Cardiac muscle cell (in vitro differentiated cells and primary cell): ENCODE measurements at regions not wholly inside any gene's neighbourhood (a gene's known extent, or its start where the extent isn't known, plus 50 kb on each side); places are given as distances from the start of the nearest gene placed in this dataset.
"Not testable (repeated sequence)": the region's sequence is repeated elsewhere in the genome, so short reads cannot be mapped to it uniquely, and the experiment has no call there.

Source experiments
- DNase-seq, 2 donors: peaks; one replicate each; pipeline versions ENCODE4 v3.0.0 to v3.0.0-alpha.2; 2010 to 2017; ENCODE audit warnings: low read depth in 1 of 2, low spot score in 1 of 2
- H3K27ac ChIP-seq: fragments of 200-600 bp; sonication (generic); 2 replicates; pipeline ENCODE4 v1.5.1; 2016
- H3K27me3 ChIP-seq: fragments of 200-600 bp; sonication (generic); 2 replicates; pipeline ENCODE4 v1.6.0; 2016; ENCODE audit warnings: control low read depth
- H3K36me3 ChIP-seq: fragments of 200-600 bp; sonication (generic); 2 replicates; pipeline ENCODE4 v1.5.1; 2016; ENCODE audit warnings: control low read depth
- H3K4me1 ChIP-seq: fragments of 200-600 bp; sonication (generic); 2 replicates; pipeline ENCODE4 v1.8.1; 2017; ENCODE audit warnings: low read depth, mild to moderate bottlenecking, mixed run types
- H3K4me3 ChIP-seq: fragments of 200-600 bp; sonication (generic); 2 replicates; pipeline ENCODE4 v1.5.1; 2016; ENCODE audit warnings: mild to moderate bottlenecking
- H3K9me3 ChIP-seq: fragments of 200-600 bp; sonication (generic); 2 replicates; pipeline ENCODE4 v1.5.1; 2017; ENCODE audit warnings: low read depth, mild to moderate bottlenecking, control low read depth
- CTCF ChIP-seq: IDR thresholded peaks from 2 replicates; pipeline ENCODE4 v1.5.1; 2012; ENCODE audit warnings: low read depth, mild to moderate bottlenecking, low read length

GRCh38 chr6:80886475-80886874 lies 780.0 kb downstream of the BCKDHB start:
- no peak overlapping the region for H3K4me3 ChIP-seq
- no peaks in the 10 kb centered on the region for H3K9me3 ChIP-seq
- DNase-seq = no peak
- H3K4me1 ChIP-seq = no peaks in the 10 kb centered on the region
- no peaks in the 10 kb centered on the region for H3K36me3 ChIP-seq
- no peak overlapping the region for H3K27ac ChIP-seq
- H3K27me3 ChIP-seq = no peaks in the 10 kb centered on the region
- no peak for TF ChIP-seq CTCF

DNA sequence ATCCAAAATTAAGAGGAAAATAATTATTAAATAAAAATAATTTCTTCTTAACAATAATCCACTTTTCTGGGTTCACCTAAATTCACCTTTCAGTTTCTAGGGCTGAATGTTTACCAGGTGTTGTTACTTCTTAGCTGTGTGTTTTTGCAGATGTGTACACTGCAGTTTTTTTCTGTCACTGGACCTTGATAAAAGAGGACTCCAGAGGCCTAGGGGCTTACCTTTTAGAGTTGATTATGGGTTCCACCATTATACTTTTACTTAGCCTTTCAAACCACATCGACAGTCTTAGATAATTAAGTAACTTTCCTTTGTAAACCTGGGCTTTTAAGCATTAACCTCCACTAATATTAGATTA lies 766.5 kb downstream of the BCKDHB start:
- Histone ChIP-seq H3K27me3 (no peaks in the 10 kb centered on the region), H3K27ac (no peak overlapping the region), H3K4me1 (no peaks in the 10 kb centered on the region), H3K9me3 (no peaks in the 10 kb centered on the region), H3K36me3 (no peaks in the 10 kb centered on the region), H3K4me3 (no peak overlapping the region)
- no peak for DNase-seq
- TF ChIP-seq CTCF = no peak

GRCh38 chr6:80872199-80872950 lies 765.9 kb downstream of the BCKDHB start:
- Histone ChIP-seq H3K4me1 (no peaks in the 10 kb centered on the region), H3K9me3 (no peaks in the 10 kb centered on the region), H3K4me3 (no peak overlapping the region), H3K27me3 (no peaks in the 10 kb centered on the region), H3K27ac (no peak overlapping the region), H3K36me3 (no peaks in the 10 kb centered on the region)
- peak in 1 of 2 donors; percentile 25 for DNase-seq
- TF ChIP-seq CTCF = no peak

DNA sequence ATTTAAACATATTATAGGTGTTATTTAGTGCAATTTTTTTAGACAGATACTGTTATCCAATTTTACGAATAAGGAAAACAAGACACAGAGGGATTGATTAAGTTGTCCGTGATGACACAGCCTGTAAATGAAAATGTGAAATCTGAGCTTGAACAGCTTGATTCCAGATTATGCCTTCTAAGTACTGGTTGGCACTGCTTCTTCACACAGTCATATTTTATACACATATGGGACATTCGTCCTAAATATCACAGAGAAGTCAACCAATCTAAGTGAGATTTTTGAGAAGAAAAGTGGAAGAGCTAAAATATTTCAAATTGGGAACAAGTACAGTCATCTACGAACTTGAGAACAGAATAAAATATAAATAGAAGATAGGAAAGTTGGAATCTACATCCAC lies 756.3 kb downstream of the BCKDHB start:
- Histone ChIP-seq H3K4me3 (no peak overlapping the region), H3K27me3 (no peaks in the 10 kb centered on the region), H3K27ac (no peak overlapping the region), H3K4me1 (no peaks in the 10 kb centered on the region), H3K36me3 (no peaks in the 10 kb centered on the region), H3K9me3 (no peaks in the 10 kb centered on the region)
- no peak for DNase-seq
- TF ChIP-seq CTCF = no peak

DNA sequence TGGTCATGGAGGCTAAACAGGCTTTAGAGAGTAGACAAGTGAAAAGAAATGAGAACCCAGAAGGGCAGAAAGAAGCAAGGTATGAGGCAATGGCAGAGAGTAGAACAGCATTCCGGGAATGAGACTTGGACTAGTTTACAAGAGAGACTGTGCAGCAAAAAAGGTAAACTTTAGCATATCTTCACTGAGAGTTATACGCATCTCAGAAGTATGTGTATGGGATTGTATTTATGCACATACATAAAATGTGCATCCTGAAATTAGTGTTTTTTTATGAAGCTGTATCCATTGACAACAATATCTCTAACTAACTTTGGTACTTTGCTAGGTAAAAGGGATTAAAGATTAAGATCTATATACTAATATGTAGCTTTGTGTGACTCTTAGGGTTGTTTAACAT lies 753.6 kb downstream of the BCKDHB start:
- H3K27me3 ChIP-seq = no peaks in the 10 kb centered on the region
- no peak for DNase-seq
- no peak overlapping the region for H3K27ac ChIP-seq
- no peaks in the 10 kb centered on the region for H3K36me3 ChIP-seq
- no peaks in the 10 kb centered on the region for H3K9me3 ChIP-seq
- TF ChIP-seq CTCF = no peak
- no peaks in the 10 kb centered on the region for H3K4me1 ChIP-seq
- H3K4me3 ChIP-seq = no peak overlapping the region

- not testable (repeated sequence) for H3K4me1 ChIP-seq, H3K4me3 ChIP-seq, H3K27me3 ChIP-seq, DNase-seq, H3K36me3 ChIP-seq, H3K27ac ChIP-seq, H3K9me3 ChIP-seq
Observed at GRCh38 chr6:80847973-80848372, 741.5 kb downstream of the BCKDHB start.
